Stimulated activated naive CD4-positive, alpha-beta T cell (primary cell): ENCODE measurements at regions not wholly inside any gene's neighbourhood (a gene's known extent, or its start where the extent isn't known, plus 50 kb on each side); places are given as distances from the start of the nearest gene placed in this dataset.
"Not testable (repeated sequence)": the region's sequence is repeated elsewhere in the genome, so short reads cannot be mapped to it uniquely, and the experiment has no call there.

ENCODE experiments used
- DNase-seq, 6 experiments: peaks; one replicate each; lab custom pipeline; 2025; lab: John Stamatoyannopoulos, UW

GRCh38 chr7:23887660-23888059, 177.6 kb downstream of the STK31 start:
- no peak for DNase-seq

DNA sequence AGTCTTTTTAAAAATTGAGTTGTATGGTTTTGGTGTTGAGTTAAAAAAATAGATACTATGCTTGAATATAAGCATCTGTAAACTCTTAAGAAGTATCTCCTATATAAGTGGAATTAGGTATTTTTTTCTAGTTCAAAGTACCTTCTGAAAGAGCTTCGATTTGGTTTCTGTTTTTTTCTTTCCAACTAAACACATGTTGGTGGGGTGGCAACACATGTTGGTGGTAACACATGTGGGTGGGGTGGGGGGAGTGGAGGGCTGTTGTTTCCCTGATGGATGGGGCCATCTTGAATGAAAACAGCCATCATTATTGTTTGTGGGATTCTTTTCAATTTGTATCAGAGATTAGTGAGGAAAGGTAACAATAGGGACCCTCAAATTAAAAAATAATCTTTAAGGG, 178.9 kb downstream of the STK31 start:
- no peak for DNase-seq

GRCh38 chr7:23889566-23889965, 179.5 kb downstream of the STK31 start:
- no peak for DNase-seq

DNA sequence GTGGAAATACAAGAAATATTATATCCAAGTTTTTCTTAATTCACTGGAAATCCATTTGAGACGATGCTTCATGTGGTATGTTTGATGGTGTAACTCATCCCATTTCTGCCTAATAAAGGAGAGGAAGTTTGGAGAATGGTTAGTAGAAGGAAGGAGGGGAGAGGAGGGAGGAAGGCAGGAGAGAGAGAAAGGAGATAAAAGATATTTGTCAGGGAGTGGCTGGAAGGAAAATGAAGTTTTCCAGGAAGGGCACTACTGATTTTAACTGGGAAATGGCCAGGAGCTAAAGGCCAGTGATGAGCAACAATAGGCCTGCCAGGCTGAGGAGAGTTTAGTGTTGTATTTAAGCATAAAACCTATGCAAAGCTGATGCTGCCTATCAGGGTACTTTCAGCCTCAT, 182.0 kb downstream of the STK31 start:
- no peak for DNase-seq

DNA sequence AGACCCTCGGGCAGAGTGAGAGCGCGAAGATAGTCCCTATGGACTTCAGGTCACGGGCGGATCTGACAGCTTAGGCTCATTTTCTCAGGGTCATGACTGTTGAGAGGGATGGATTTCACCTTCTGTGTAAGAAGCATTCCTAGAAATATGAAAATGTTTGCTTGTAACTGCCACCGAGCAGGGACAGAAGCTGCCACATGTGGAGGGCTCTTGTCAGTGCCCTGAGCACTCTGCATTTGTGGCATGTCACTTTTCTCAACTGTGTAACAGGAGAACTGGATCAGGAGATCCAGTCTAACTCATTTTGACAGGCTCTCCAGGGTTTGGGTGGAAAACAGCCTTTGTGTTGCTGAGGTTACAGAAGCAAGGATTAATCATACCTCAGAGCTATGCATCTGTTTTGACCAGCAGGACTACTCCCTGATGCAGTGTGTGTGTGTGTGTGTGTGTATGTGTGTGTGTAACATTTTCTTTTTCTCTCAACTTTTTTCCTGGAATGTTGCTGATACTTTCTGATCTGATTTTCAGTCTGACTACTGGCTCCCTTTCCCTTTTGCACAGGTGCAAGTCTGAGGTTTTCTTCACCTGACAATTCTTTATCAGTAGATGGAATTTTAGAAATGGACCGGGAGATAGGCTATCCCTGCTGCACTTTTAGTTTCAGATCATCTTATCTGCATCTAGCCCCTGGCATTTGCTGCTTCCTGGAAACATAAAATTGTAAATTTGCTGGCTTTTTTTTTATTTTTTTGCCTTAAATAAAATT, 183.3 kb downstream of the STK31 start:
- no peak for DNase-seq

- no peak for DNase-seq
These were observed 184.2 kb downstream of the STK31 start for GRCh38 chr7:23893942-23894891.

- DNase-seq = no peak
These were observed 185.0 kb downstream of the STK31 start for GRCh38 chr7:23894892-23895569.

- DNase-seq = no peak
These were observed 185.7 kb downstream of the STK31 start for GRCh38 chr7:23895666-23896096.

GRCh38 chr7:23898619-23899018, 188.6 kb downstream of the STK31 start:
- DNase-seq = no peak

- DNase-seq = not testable (repeated sequence)
These were observed 194.9 kb downstream of the STK31 start for GRCh38 chr7:23904901-23905300.

DNA sequence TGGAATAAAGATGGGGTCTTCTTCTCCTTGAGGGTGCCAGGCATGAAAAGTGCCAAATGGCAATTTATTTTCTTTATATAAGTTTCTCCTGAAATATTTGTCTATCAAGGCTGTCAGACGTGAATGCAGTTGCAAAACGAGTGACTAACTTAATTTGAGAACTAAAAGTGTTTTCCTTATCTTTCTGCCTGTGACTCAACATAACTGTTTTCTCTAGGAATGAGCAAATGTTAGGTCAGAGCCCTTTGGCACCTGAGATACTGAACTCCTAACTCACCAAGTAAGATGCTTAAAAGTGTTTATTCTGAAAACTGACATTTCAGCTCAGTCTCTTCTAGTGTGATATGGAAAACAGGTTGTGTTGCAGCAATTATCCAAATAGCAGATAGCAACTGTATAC, 197.0 kb downstream of the STK31 start:
- DNase-seq = no peak

GRCh38 chr7:23909426-23909825, 199.4 kb downstream of the STK31 start:
- DNase-seq = no peak

GRCh38 chr7:23912065-23912464, 202.0 kb downstream of the STK31 start:
- no peak for DNase-seq

DNA sequence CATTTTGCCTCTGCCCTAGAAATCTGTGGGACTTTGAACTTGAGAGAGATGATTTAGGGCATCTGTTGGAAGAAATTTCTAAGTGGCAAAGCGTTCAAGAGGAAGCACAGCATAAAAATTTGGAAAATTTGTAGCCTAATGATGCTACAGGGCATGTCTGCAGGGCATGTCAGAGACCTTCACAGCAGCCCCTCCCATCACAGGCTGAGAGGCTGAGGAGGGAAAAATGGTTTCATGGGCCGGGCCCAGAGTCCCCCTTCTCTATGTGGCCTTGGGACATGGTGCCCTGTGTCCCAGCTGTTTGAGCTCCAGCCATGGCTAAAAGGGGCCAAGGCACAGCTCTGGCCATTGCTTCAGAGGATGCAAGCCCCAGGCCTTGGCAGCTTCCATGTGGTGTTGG, 203.0 kb downstream of the STK31 start:
- no peak for DNase-seq

GRCh38 chr7:23915236-23915635, 205.2 kb downstream of the STK31 start:
- DNase-seq = no peak

GRCh38 chr7:23918286-23918685, 208.3 kb downstream of the STK31 start:
- no peak for DNase-seq

DNA sequence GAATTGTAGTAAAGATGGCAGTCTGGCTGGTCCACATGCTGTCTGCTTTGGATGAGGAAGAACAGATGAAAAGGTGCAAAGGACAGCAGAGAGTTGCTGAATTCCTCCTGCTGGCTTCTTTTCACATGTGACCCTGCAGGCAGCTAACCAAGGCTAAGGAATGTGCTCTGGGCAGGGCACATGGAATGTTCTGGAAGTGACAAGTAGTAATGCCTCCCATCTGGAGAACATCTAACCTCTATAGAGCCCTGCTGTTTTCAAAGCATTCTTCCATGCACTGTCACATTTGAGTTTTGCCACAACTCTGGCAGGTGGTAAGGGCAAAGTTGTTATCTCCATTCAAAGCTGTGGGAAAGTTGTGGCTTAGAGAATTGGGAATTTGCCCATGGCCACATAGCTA, 208.8 kb downstream of the STK31 start:
- DNase-seq = no peak

DNA sequence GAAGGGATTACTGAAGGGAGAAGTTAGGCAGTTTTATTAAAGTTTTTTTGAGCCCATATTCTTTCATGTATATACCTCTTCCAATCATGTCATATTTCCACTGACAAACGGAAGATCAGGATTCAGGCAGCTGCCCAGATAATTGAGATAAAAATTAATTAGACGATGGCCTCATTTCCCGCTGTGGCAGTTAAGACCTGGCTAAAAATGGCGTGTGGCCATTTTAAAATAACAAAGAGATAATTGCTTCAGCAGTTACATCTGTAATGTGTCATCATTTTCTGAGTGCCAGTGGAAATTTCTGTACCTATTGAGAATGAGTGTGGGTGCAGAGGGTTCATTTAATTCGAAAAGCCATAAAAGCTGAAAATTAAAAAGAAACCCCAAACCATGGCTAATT, 215.1 kb downstream of the STK31 start:
- DNase-seq = no peak

DNA sequence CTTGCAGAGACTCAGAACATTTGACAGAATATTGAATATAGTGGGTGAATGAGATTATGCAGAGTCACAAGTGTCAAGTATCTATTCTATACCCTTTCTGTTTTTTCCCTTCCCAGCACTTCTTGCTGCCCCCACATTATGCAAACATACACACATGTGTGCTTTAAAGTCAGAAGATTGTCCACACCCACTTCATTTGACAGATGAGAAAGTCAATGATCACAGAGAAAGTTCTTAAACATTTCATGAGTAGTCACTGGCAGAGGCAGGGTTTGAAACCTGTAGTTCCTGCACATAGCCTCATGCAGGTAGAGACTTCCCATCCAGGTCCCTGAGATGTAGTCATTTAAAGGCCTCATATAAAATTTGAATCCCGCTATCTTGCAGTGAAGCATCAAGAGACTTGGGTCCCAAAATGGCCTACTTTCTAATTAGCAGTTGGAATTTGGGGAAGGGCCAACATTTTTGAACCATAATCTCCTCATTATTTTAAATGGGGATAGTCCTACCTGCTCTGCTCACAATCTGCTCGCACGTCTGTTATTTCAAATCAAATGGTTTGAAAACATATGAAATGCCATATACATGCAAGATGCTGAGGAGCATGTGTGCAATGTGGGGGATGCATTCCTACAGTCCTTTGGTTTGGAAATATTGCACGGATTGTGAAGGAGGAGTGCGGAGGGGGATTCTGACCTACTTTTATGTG, 217.8 kb downstream of the STK31 start:
- DNase-seq = no peak

DNA sequence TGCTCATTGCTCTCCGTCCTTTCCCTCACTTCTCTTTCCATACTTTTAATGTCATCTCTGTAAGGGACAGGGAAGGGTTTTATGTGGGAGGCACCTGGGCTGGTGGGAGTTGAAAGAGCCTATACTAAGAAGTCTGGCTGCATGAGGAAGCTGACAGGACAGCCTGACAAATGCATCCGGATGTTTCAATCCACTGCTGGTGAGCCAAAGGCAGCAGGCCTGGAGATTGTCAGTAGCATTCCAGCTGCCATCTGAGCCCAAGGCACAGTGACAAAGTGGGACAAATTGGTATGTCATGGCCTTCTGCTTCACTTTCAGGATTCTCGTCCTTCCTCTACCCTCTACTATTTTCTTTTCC, 218.4 kb downstream of the STK31 start:
- no peak for DNase-seq

DNA sequence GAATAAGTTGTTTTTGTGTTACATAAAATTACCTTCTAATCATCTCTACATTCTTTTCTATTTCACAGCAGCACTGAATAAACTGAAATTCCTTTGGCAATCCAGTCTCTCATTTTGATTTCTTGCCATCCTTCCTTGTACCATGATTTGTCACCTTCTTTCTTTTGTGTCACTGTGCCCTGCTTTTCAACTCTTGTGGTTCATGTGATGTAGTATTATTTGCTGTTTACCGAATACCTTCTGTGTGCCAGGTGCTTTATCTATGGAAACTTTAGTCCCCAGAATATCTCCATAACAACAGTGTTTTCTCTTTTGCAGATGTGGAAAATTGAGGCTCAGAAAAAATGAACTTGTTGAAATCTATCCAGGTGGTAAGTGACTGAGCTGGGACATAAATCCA, 220.3 kb downstream of the STK31 start:
- no peak for DNase-seq

DNA sequence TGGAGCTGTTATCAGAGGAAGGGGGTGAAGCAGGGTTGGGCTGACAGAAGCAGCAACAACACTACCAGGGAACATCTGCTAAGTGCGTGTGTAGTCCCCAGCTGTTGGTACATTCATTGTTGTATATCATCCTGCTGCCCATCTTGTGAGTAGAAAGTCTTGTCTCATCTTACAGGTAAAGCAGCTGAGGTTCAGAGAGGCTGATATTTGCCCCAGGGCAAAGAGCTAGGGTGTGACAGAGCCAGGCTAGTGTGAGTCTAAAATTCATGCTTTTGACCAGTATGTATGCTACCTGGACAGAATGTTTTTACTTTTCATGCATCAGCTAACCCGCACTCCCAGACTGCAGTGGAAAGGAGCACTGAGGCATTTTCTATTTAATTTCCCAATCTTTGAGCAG, 221.6 kb downstream of the STK31 start:
- no peak for DNase-seq
